ENCODE measurements at regions not wholly inside any gene's neighbourhood (a gene's known extent, or its start where the extent isn't known, plus 50 kb on each side); places are given as distances from the start of the nearest gene placed in this dataset.

GRCh38 chr5:135128361-135128760 lies 94.3 kb upstream of the PITX1 start:
- Mint-ChIP-seq H3K9me3 (no peaks in the 10 kb centered on the region), H3K27ac (no peak overlapping the region), H3K27me3 (ENCODE audit: low read depth) (peaks cover 49% of the 10 kb centered on the region), H3K4me1 (no peaks in the 10 kb centered on the region), H3K36me3 (ENCODE audit: insufficient read depth in 1 of 3, low read depth in 3 of 3) (no peaks in the 10 kb centered on the region), H3K4me3 (no peak overlapping the region)
- Histone ChIP-seq H3K79me1 (ENCODE audit: insufficient read depth, low read depth, low read length, poor library complexity, severe bottlenecking) (no peaks in the 10 kb centered on the region), H3K4ac (ENCODE audit: low read depth, low read length) (no peak overlapping the region), H2BK15ac (ENCODE audit: low read depth, low read length) (no peak overlapping the region), H2AFZ (ENCODE audit: low read length) (no peak overlapping the region), H3K9me3 (ENCODE audit: control insufficient read depth, low read depth, low read length) (no peaks in the 10 kb centered on the region), H3K4me1 (ENCODE audit: insufficient read depth, low read length) (no peaks in the 10 kb centered on the region), H2BK12ac (ENCODE audit: insufficient read length, low read depth, low read length) (no peak overlapping the region), H4K91ac (ENCODE audit: insufficient read length, low read depth, low read length) (no peak overlapping the region), H2AK5ac (ENCODE audit: insufficient read length, low read length) (no peak overlapping the region), H2BK120ac (ENCODE audit: low read depth, low read length, poor library complexity, severe bottlenecking) (no peak overlapping the region), H2BK20ac (ENCODE audit: low read depth, low read length, poor library complexity, severe bottlenecking) (no peak overlapping the region), H3K4me2 (ENCODE audit: insufficient read depth, insufficient read length, low read length) (no peak overlapping the region), H3K23ac (ENCODE audit: insufficient read length, low read depth, low read length) (no peak overlapping the region), H3K27ac (ENCODE audit: insufficient read length, low read depth, low read length) (no peak overlapping the region), H4K8ac (replicated peaks; ENCODE audit: insufficient read length, low read depth, low read length) (no peak overlapping the region), H3K23me2 (ENCODE audit: insufficient read length, low read depth, low read length, poor library complexity, severe bottlenecking) (no peaks in the 10 kb centered on the region), H4K5ac (ENCODE audit: insufficient read length, low read depth, low read length) (no peak overlapping the region), H3K79me2 (ENCODE audit: insufficient read depth, low read length) (no peaks in the 10 kb centered on the region), H4K20me1 (ENCODE audit: control insufficient read depth, insufficient read depth, insufficient read length) (no peaks in the 10 kb centered on the region), H3K56ac (ENCODE audit: insufficient read length, low read depth, low read length) (no peak overlapping the region), H3K27me3 (ENCODE audit: insufficient read depth, low read length) (no peaks in the 10 kb centered on the region), H3K14ac (ENCODE audit: insufficient read depth, low read length) (no peak overlapping the region; the same call in 1 of the 2 replicates), H3K9ac (ENCODE audit: extremely low read depth, insufficient read length, low read length) (no peak overlapping the region), H3T11ph (ENCODE audit: low read length) (no peak overlapping the region), H2BK5ac (ENCODE audit: insufficient read length, low read length) (no peak overlapping the region), H3K18ac (ENCODE audit: insufficient read length, low read depth, low read length) (no peak overlapping the region)
- no peak for DNase-seq
- no peak for TF ChIP-seq CTCF (conservative IDR thresholded peaks at IDR 0.05)
- WGBS (ENCODE audit: extremely low coverage, insufficient read length, low lambda C conversion rate): no CpG with 5 or more reads among the region's 3 CpGs
